Osteoblast (primary cell): ENCODE measurements at regions not wholly inside any gene's neighbourhood (a gene's known extent, or its start where the extent isn't known, plus 50 kb on each side); places are given as distances from the start of the nearest gene placed in this dataset.

Experiments
- DNase-seq: peaks from one replicate; pipeline ENCODE4 v3.0.0; 2011; ENCODE audit warnings: low spot score, mixed read lengths; ENCODE audit not compliant: insufficient read length; ENCODE audit errors: missing footprints
- H2AFZ ChIP-seq: 2 replicates; pipeline ENCODE4 v1.6.0; 2011; ENCODE audit warnings: mild to moderate bottlenecking, low read length
- H3K27ac ChIP-seq: 2 replicates; pipeline ENCODE4 v1.5.1; 2011; ENCODE audit warnings: mild to moderate bottlenecking, low read depth, low read length, moderate library complexity
- H3K27me3 ChIP-seq: 2 replicates; pipeline ENCODE4 v1.6.0; 2012; ENCODE audit warnings: mild to moderate bottlenecking, control low read depth, inconsistent platforms, low read length, moderate library complexity; ENCODE audit not compliant: insufficient read depth
- H3K36me3 ChIP-seq: 2 replicates; pipeline ENCODE4 v1.5.1; 2011; ENCODE audit warnings: mild to moderate bottlenecking, low read length, control low read depth, moderate library complexity; ENCODE audit not compliant: insufficient read depth
- H3K4me1 ChIP-seq: 2 replicates; pipeline ENCODE4 v1.5.1; 2011; ENCODE audit warnings: mild to moderate bottlenecking, low read length, control low read depth, moderate library complexity; ENCODE audit not compliant: insufficient read depth
- H3K4me2 ChIP-seq: 2 replicates; pipeline ENCODE4 v1.6.0; 2011; ENCODE audit warnings: mild to moderate bottlenecking, low read length; ENCODE audit not compliant: insufficient read depth
- H3K4me3 ChIP-seq: fragments of 200-600 bp; sonication (generic); 3 replicates; pipeline ENCODE4 v1.5.1; 2012; ENCODE audit warnings: mild to moderate bottlenecking, low read length, inconsistent platforms; ENCODE audit not compliant: insufficient read depth
- H3K79me2 ChIP-seq: 2 replicates; pipeline ENCODE4 v1.6.0; 2012; ENCODE audit warnings: mild to moderate bottlenecking, low read length, control low read depth, inconsistent platforms; ENCODE audit not compliant: insufficient read depth
- H3K9me3 ChIP-seq: 2 replicates; pipeline ENCODE4 v1.5.1; 2011; ENCODE audit warnings: low read depth, low read length, control low read depth
- H4K20me1 ChIP-seq: 2 replicates; pipeline ENCODE4 v1.6.0; 2012; ENCODE audit warnings: mild to moderate bottlenecking, low read length, control low read depth; ENCODE audit not compliant: insufficient read depth
- CTCF ChIP-seq: IDR thresholded peaks from 2 replicates; pipeline ENCODE4 v1.5.1; 2011; ENCODE audit warnings: mild to moderate bottlenecking, low read depth, low read length, moderate library complexity; ENCODE audit errors: extremely low read depth

DNA sequence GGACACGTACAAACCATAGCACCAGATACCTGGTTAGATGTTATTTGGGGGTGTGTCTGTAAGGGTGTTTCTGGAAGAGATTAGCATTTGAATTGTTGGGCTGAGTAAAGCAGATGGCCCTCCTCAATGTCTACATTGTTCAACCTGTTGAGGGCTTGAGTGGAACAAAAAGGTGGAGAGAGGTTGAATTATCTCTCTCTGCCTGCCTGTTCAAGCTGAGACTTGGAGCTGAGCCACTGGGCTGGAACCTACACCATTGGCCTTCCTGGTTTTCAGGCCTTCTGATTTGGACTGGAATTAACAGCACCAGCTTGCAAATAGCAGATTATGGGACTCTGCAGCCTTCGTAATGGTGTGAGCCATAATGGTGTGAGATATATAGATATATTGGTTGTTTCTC lies 71.3 kb upstream of the CORO2B start:
- Histone ChIP-seq H3K4me3 (no peak overlapping the region), H3K4me2 (no peak overlapping the region), H3K9me3 (no peaks in the 10 kb centered on the region), H3K36me3 (no peaks in the 10 kb centered on the region), H3K79me2 (no peaks in the 10 kb centered on the region), H4K20me1 (no peaks in the 10 kb centered on the region), H3K27ac (no peak overlapping the region), H3K4me1 (peaks cover 35% of the 10 kb centered on the region), H2AFZ (no peak overlapping the region), H3K27me3 (no peaks in the 10 kb centered on the region)
- TF ChIP-seq CTCF = no peak
- no peak for DNase-seq

- no peak overlapping the region for H3K4me2 ChIP-seq
- no peak for DNase-seq
- no peaks in the 10 kb centered on the region for H3K27me3 ChIP-seq
- H3K27ac ChIP-seq = no peak overlapping the region
- no peak overlapping the region for H3K4me3 ChIP-seq
- no peak for TF ChIP-seq CTCF
- H4K20me1 ChIP-seq = no peaks in the 10 kb centered on the region
- no peak overlapping the region for H2AFZ ChIP-seq
- no peaks in the 10 kb centered on the region for H3K79me2 ChIP-seq
- no peaks in the 10 kb centered on the region for H3K9me3 ChIP-seq
- no peaks in the 10 kb centered on the region for H3K36me3 ChIP-seq
- H3K4me1 ChIP-seq = peaks cover 41% of the 10 kb centered on the region
Measured at GRCh38 chr15:68508485-68509189, 70.2 kb upstream of the CORO2B start.

DNA sequence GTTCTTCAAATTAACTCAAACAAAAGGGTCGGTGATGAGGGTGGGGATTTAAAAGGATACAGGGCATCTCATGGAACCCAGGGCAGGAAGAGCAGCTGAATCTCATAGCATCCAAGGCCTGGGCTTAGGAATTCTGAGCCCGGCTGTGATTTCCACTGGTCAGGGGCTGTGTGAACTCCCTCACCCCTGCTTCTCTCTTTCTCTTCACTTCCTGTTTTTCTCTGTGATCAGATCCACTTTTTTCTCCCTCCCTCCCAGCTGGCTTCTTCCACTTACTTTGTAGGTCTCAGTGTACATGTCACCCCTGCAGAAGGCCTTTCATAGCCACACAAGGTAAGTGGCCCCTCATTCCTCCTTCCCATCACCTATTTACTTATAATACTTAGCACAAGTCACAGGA lies 68.2 kb upstream of the CORO2B start:
- H3K27me3 ChIP-seq = no peaks in the 10 kb centered on the region
- no peaks in the 10 kb centered on the region for H3K79me2 ChIP-seq
- no peak for TF ChIP-seq CTCF
- H4K20me1 ChIP-seq = no peaks in the 10 kb centered on the region
- no peaks in the 10 kb centered on the region for H3K36me3 ChIP-seq
- no peak overlapping the region for H3K4me2 ChIP-seq
- peaks cover 27% of the 10 kb centered on the region for H3K4me1 ChIP-seq
- H2AFZ ChIP-seq = peak overlapping the region; percentile 43
- H3K9me3 ChIP-seq = no peaks in the 10 kb centered on the region
- no peak overlapping the region for H3K27ac ChIP-seq
- no peak for DNase-seq
- H3K4me3 ChIP-seq = no peak overlapping the region

GRCh38 chr15:68511073-68511991 lies 67.5 kb upstream of the CORO2B start:
- Histone ChIP-seq H3K4me2 (peak overlapping the region; percentile 65), H3K27me3 (no peaks in the 10 kb centered on the region), H3K4me3 (peak overlapping the region; percentile 11), H3K36me3 (no peaks in the 10 kb centered on the region), H4K20me1 (no peaks in the 10 kb centered on the region), H3K9me3 (no peaks in the 10 kb centered on the region), H3K27ac (peak overlapping the region; percentile 83), H3K4me1 (peaks cover 27% of the 10 kb centered on the region), H2AFZ (peak overlapping the region; percentile 55), H3K79me2 (no peaks in the 10 kb centered on the region)
- TF ChIP-seq CTCF = no peak
- DNase-seq = peak; percentile 90
